MM.1S (cell line): ENCODE measurements at regions not wholly inside any gene's neighbourhood (a gene's known extent, or its start where the extent isn't known, plus 50 kb on each side); places are given as distances from the start of the nearest gene placed in this dataset.

Experiments used
- EZH2 ChIP-seq: fragments of 300-600 bp; sonication (generic); optimal IDR thresholded peaks from 2 replicates; pipeline ENCODE3; 2017; ENCODE audit warnings: low read depth, mild to moderate bottlenecking, antibody characterized with exemption, low read length, mixed read lengths
- EZH2phosphoT487 ChIP-seq: fragments of 300-600 bp; sonication (generic); IDR thresholded peaks from 2 replicates; pipeline ENCODE4 v1.6.1; 2018; ENCODE audit warnings: antibody characterized with exemption, low read length
- TF ChIP-seq, protein P1 (sequence below): fragments of 300-600 bp; sonication (generic); IDR thresholded peaks from 2 replicates; pipeline ENCODE4 v1.5.1; 2016; ENCODE audit warnings: antibody characterized with exemption, low read length, mixed read lengths

- TF ChIP-seq EZH2 (no peak), EZH2phosphoT487 (no peak)
- TF ChIP-seq, protein P1, sequence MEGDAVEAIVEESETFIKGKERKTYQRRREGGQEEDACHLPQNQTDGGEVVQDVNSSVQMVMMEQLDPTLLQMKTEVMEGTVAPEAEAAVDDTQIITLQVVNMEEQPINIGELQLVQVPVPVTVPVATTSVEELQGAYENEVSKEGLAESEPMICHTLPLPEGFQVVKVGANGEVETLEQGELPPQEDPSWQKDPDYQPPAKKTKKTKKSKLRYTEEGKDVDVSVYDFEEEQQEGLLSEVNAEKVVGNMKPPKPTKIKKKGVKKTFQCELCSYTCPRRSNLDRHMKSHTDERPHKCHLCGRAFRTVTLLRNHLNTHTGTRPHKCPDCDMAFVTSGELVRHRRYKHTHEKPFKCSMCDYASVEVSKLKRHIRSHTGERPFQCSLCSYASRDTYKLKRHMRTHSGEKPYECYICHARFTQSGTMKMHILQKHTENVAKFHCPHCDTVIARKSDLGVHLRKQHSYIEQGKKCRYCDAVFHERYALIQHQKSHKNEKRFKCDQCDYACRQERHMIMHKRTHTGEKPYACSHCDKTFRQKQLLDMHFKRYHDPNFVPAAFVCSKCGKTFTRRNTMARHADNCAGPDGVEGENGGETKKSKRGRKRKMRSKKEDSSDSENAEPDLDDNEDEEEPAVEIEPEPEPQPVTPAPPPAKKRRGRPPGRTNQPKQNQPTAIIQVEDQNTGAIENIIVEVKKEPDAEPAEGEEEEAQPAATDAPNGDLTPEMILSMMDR: no peak
Observed at GRCh38 chr5:92874790-92875189, 706.2 kb downstream of the NR2F1-AS1 start.
